ENCODE measurements at regions not wholly inside any gene's neighbourhood (a gene's known extent, or its start where the extent isn't known, plus 50 kb on each side); places are given as distances from the start of the nearest gene placed in this dataset.

- Mint-ChIP-seq H3K4me3 (no peak overlapping the region), H3K36me3 (no peaks in the 10 kb centered on the region), H3K9me3 (no peaks in the 10 kb centered on the region), H3K4me1 (no peaks in the 10 kb centered on the region), H3K27ac (no peak overlapping the region), H3K27me3 (peaks cover 48 to 67% of the 10 kb centered on the region in 2 donors)
- DNase-seq = no peak
- ATAC-seq (replicated peaks) = no peak
These were observed 77.2 kb downstream of the HIF1AN start for GRCh38 chr10:100612601-100613595.

GRCh38 chr10:100613846-100614245 lies 78.1 kb downstream of the HIF1AN start:
- Mint-ChIP-seq H3K9me3 (no peaks in the 10 kb centered on the region), H3K27me3 (peaks cover 50 to 64% of the 10 kb centered on the region in 2 donors), H3K4me3 (no peak overlapping the region), H3K27ac (no peak overlapping the region), H3K4me1 (no peaks in the 10 kb centered on the region), H3K36me3 (no peaks in the 10 kb centered on the region)
- ATAC-seq (replicated peaks) (no peak), DNase-seq (no peak)

DNA sequence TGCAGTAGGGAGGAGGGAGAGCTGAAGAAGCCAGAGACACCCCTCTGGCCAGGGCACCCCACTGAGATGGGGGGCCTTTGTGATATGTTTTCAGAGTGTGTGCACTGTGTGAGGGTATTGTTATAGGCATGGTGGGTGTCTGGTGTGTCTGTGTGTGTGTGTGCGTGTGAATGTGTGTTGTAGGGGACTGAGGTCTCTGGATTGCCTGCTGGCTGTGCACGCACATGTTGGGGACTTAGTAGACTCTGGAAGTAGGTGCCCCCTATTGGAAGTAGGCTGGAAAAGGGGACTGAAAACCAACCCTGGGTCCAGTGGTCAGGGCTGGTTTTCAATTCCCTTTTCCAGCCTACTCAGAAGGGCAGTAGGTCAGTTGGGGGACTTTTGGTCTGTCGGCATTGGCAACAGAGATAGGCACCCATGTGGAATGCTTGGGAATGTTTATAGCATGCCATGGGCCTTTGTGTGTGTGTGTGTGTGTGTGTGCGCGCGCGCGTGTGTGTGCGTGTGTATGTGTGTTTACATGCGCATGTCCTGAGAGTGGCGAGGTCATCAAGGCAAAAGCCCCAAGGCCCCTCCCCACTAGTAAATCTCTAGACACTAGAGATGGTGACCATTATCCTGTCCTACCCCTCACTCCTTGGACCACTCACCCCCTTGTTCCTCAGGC lies 78.8 kb downstream of the HIF1AN start:
- H3K4me1 Mint-ChIP-seq = no peaks in the 10 kb centered on the region

DNA sequence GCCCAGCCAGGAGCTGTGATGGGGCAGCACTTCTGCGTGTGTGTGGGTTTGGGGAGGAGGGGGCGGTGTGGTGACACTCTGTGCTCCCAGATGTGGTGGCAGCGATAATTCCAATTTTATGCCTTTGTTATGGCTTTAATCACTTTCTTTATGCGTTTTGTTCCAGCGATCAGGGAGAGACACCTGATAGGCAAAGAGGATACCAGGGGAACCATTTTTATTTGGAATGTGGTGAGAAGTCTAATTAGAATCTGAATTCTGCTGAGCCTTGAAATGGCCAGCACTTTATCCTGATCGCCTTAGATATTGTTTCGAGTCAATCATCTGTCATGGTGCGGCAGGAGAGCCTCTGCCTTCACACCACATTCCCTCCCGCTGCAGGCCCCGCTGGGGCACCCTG lies 79.5 kb downstream of the HIF1AN start:
- Mint-ChIP-seq H3K4me1 (no peaks in the 10 kb centered on the region), H3K27me3 (peaks cover 64 to 78% of the 10 kb centered on the region in 2 donors), H3K4me3 (no peak overlapping the region), H3K9me3 (no peaks in the 10 kb centered on the region), H3K36me3 (no peaks in the 10 kb centered on the region), H3K27ac (no peak overlapping the region)
- DNase-seq = no peak
- ATAC-seq (replicated peaks) = no peak

More for the DNA sequence above, 78.8 kb downstream of the HIF1AN start:
- peaks cover 57 to 71% of the 10 kb centered on the region in 2 donors for H3K27me3 Mint-ChIP-seq
- no peak overlapping the region for H3K27ac Mint-ChIP-seq
- H3K36me3 Mint-ChIP-seq = no peaks in the 10 kb centered on the region
- H3K9me3 Mint-ChIP-seq = no peaks in the 10 kb centered on the region
- ATAC-seq (replicated peaks) (no peak), DNase-seq (no peak)
- no peak overlapping the region for H3K4me3 Mint-ChIP-seq

- no peaks in the 10 kb centered on the region for H3K36me3 Mint-ChIP-seq
- no peak overlapping the region for H3K27ac Mint-ChIP-seq
- ATAC-seq (replicated peaks) = no peak
- peaks cover 63 to 84% of the 10 kb centered on the region in 2 donors for H3K27me3 Mint-ChIP-seq
- H3K4me3 Mint-ChIP-seq = no peak overlapping the region
- no peak for DNase-seq
- H3K9me3 Mint-ChIP-seq = no peaks in the 10 kb centered on the region
- no peaks in the 10 kb centered on the region for H3K4me1 Mint-ChIP-seq
These were observed 80.2 kb downstream of the HIF1AN start for GRCh38 chr10:100615908-100616307.

DNA sequence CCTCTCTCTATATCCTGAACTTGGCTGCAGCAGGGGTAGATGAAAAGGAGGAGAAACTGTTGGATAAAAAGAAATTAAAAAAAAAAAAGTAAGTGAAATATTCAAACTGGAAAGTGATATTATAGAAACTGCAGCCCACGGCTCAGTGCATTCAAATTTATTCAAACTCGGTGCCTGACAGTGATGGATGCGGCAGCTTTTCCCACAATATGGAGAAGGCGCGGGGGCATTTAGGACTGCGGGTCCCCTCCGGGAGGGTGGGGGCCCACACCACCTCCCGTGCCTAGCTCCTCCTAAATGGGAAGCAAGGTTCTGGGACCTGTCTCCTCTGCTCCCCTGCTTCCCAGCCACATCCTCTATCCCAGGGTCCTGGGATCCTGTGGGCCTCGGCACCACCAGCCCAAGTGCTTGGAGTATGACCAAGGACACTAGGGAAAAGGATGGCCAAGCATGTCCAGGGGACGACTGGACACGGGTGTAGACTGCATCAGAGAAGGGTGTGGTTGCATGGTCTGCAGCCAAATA lies 82.4 kb downstream of the HIF1AN start:
- Mint-ChIP-seq H3K9me3 (no peaks in the 10 kb centered on the region), H3K4me3 (no peak overlapping the region), H3K27me3 (peaks cover 64 to 80% of the 10 kb centered on the region in 2 donors), H3K36me3 (no peaks in the 10 kb centered on the region), H3K4me1 (peaks cover 0 to 1% of the 10 kb centered on the region in 2 donors), H3K27ac (no peak overlapping the region)
- DNase-seq = no peak
- ATAC-seq (replicated peaks) = no peak

DNA sequence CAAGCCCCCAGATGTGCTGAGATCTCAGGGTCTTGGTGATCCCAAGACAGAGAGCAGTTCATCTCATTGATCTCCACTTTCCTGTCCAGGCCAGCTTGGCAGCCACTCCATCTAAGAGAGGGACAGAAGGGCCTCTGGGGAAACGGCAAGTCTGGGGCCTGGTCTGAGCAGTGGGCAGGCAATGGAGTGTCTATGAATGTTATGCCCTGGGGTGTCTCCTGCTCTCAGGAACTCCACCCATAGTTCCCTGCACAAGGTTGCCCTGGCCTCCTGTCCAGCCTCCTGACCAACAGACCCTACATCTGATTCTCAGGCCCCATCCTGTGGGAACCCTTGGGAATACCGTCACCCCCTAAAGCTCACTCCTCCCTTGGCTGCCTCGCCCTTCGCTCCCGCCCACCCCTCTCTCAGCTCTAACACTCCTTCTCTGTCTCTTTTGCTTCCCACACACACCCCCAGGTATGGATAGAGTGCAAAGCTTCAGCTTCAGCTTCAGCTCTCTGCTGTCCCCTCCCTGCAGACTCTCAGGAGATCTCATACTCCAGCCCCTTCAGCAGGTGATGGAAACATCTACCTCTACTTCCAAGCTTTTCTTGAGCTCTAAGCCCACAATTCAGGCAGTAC lies 83.0 kb downstream of the HIF1AN start:
- no peak overlapping the region for H3K27ac Mint-ChIP-seq
- no peak overlapping the region for H3K4me3 Mint-ChIP-seq
- ATAC-seq (replicated peaks) = no peak
- no peaks in the 10 kb centered on the region for H3K9me3 Mint-ChIP-seq
- peaks cover 63 to 80% of the 10 kb centered on the region in 2 donors for H3K27me3 Mint-ChIP-seq
- no peaks in the 10 kb centered on the region for H3K36me3 Mint-ChIP-seq
- H3K4me1 Mint-ChIP-seq = peaks cover 0 to 1% of the 10 kb centered on the region in 2 donors
- DNase-seq = no peak

DNA sequence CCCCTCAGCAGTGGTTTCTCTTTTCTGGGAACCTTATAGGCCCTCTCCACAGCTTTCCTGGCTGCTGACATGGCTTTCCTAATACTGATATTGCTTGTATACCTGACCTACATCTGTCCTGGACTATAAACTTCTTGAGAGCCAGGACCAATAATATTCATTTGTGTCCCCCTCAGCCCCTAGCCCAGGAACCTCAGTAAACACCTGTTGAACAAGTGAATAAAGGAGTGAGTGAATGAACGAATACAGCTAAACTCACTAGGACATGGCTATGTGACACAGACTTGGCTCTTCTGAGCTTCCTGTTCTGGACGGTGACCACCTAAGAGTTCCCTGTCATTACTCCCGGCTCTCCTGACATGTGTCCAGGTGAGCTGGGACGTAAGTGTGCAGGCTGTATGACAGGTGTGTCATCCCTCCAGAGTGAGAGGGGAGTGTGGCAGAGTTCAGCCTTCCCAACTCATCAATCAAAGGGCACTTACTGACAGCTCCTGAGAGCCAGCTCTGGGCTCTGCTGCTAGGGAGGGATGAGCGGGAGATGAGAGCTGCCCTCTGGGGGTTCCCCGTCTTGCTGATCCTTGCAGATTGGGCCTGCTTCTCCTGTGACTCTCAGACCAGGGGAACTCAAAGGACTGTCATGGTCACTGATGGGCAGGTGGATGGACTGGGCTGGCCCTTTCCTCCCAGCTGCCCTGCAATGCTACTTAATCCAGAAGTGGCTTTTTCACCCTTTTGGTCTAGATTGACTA lies 84.5 kb downstream of the HIF1AN start:
- ATAC-seq (replicated peaks) (no peak), DNase-seq (no peak)
- H3K27me3 Mint-ChIP-seq = peaks cover 66 to 77% of the 10 kb centered on the region in 2 donors
- no peak overlapping the region for H3K27ac Mint-ChIP-seq
- H3K9me3 Mint-ChIP-seq = no peaks in the 10 kb centered on the region
- H3K4me3 Mint-ChIP-seq = no peak overlapping the region
- H3K36me3 Mint-ChIP-seq = no peaks in the 10 kb centered on the region
- peaks cover 0 to 1% of the 10 kb centered on the region in 2 donors for H3K4me1 Mint-ChIP-seq

GRCh38 chr10:100621360-100622205 lies 85.8 kb downstream of the HIF1AN start:
- DNase-seq (no peak), ATAC-seq (replicated peaks) (no peak)

DNA sequence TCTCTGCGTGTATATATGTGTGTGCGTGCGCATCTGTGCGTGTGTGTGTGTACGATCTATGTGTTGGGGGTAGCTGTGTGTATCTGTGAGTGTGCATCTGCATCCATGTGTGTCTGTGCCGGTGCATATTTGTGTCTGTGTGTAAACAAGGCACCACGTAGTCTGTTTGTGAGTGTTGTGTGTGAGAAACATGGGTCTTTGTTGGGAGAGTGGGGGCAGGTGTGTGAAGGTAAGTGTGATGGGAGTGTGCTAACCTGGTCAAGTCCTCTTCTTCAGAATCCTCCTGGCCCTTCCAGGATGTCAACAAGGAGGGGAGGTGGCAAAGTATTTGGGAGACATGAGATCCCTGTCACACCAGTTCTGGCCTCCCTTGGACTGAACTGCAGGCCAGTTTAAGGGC lies 87.2 kb downstream of the HIF1AN start:
- ATAC-seq (replicated peaks) (no peak), DNase-seq (no peak)
- Mint-ChIP-seq H3K9me3 (no peaks in the 10 kb centered on the region), H3K4me1 (peaks cover 0 to 4% of the 10 kb centered on the region in 2 donors), H3K27ac (no peak overlapping the region), H3K4me3 (no peak overlapping the region), H3K36me3 (no peaks in the 10 kb centered on the region), H3K27me3 (peaks cover 66 to 76% of the 10 kb centered on the region in 2 donors)

More at GRCh38 chr10:100621360-100622205, 85.8 kb downstream of the HIF1AN start:
- no peak overlapping the region for H3K27ac Mint-ChIP-seq
- H3K36me3 Mint-ChIP-seq = no peaks in the 10 kb centered on the region
- peak overlapping the region; percentile 39 to 53 for H3K4me3 Mint-ChIP-seq
- peaks cover 64 to 74% of the 10 kb centered on the region in 2 donors for H3K27me3 Mint-ChIP-seq
- peaks cover 0 to 4% of the 10 kb centered on the region in 2 donors for H3K4me1 Mint-ChIP-seq
- H3K9me3 Mint-ChIP-seq = no peaks in the 10 kb centered on the region

- Mint-ChIP-seq H3K4me3 (no peak overlapping the region), H3K9me3 (no peaks in the 10 kb centered on the region), H3K27me3 (peaks cover 68 to 82% of the 10 kb centered on the region in 2 donors), H3K36me3 (no peaks in the 10 kb centered on the region), H3K27ac (no peak overlapping the region), H3K4me1 (peaks cover 0 to 4% of the 10 kb centered on the region in 2 donors)
- DNase-seq (no peak), ATAC-seq (replicated peaks) (no peak)
These were observed 87.9 kb downstream of the HIF1AN start for GRCh38 chr10:100623521-100624230.

GRCh38 chr10:100624298-100624697 lies 88.6 kb downstream of the HIF1AN start:
- Mint-ChIP-seq H3K9me3 (no peaks in the 10 kb centered on the region), H3K27me3 (peaks cover 67 to 82% of the 10 kb centered on the region in 2 donors)

More at GRCh38 chr10:100624298-100624697, 88.6 kb downstream of the HIF1AN start:
- DNase-seq (no peak), ATAC-seq (replicated peaks) (no peak)
- Mint-ChIP-seq H3K4me1 (peaks cover 0 to 4% of the 10 kb centered on the region in 2 donors), H3K4me3 (no peak overlapping the region), H3K36me3 (no peaks in the 10 kb centered on the region), H3K27ac (no peak overlapping the region)

Measured in stimulated activated naive B cell treated with anti-CD40 and anti-IgM and Interleukin-4, amounts not matched to agents 10 μg/mL and 1 μg/mL and 100 μg/mL, for 72 hours (primary cell).